CD1c-positive myeloid dendritic cell (primary cell): ENCODE measurements at regions not wholly inside any gene's neighbourhood (a gene's known extent, or its start where the extent isn't known, plus 50 kb on each side); places are given as distances from the start of the nearest gene placed in this dataset.

Experiments used
- DNase-seq: peaks from one replicate; pipeline ENCODE4 v3.0.0-alpha.2; 2016; ENCODE audit errors: extremely low spot score

DNA sequence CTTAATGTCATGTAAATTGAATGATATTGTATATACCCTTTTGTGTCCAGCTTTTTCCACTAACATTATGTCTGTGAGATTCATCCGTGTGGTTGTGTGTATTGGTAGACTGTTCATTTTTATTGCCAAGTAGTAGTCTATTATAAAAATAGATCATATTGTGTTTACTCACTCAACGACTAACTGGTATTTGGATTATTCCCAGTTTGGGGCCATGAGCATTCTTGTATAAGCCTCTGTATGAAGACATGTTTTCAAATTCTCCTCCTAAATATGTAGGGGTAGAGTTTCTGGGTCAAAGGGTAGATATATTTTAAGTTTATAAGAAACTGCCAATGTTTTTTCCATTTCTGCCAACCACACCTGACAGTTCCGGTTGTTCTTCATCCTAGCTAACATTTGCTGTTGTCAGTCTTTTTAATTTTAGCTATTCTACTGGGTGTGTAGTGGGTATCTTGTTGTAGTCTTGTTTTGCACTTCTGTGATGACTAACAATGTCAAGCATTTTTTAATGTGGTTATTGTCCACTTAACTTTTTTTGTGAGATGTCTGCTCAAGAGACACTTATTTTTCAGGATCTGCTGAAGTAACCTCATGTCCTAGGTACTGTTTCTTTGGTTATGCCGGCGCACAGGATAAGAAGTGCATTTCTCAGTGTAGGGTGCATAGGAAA lies 93.2 kb downstream of the DACT1 start:
- no peak for DNase-seq

DNA sequence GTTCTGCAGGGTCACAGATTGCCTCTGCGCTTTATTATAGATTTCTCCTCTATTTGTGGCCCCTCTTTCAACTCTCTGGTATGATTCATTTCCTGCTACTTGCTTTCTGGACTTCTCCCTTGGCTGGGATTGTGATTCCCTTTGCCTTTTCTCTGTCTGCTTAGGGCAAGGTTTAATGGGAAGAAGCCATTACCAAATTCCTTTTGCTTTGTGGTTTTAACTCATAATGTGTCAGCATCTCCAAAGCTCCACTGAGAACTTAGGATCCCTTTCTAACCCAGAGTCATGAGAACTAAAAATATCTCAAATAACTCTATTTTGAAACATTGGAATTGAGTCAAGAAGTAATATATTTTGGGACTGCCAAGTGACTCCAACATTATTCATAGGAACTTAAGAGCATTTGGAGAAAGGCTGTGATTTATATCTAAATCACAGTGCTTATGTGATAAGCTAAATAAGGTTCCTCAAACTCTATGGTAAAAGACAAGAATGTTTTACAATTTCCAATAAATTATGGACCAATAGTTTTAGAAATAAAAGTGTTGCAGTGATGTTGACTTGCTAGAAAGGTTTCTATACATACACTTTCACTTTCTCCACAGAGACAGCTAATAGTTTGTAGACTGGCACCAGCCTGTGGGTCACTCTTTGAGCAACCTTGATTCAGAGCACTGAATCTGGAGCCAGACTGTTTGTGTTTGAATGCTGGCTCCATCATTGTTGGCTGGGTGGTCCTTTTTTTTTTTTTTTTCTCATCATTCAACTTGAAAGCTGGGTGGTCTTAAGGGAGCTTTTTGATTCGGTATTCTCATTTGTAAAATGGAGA lies 93.9 kb downstream of the DACT1 start:
- DNase-seq: no peak

DNA sequence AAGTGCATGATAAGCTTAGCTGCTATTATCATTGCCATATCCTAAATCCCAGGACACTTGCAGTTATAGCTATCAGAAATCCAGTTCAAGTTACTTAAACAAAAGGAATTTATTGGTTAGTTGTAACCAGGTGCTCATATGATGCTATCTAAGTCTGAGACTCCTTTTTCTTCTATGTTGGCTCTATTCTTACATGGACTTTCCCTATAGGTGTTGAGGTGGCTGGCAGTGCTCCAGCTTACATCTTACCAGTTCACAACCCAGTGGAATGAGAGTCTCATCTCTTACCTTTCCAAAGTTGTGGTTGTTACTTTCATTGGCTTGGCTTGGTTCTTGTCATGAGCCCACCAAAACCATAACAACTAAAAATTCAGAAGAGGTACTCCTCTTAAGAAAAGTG lies 94.6 kb downstream of the DACT1 start:
- no peak for DNase-seq

DNA sequence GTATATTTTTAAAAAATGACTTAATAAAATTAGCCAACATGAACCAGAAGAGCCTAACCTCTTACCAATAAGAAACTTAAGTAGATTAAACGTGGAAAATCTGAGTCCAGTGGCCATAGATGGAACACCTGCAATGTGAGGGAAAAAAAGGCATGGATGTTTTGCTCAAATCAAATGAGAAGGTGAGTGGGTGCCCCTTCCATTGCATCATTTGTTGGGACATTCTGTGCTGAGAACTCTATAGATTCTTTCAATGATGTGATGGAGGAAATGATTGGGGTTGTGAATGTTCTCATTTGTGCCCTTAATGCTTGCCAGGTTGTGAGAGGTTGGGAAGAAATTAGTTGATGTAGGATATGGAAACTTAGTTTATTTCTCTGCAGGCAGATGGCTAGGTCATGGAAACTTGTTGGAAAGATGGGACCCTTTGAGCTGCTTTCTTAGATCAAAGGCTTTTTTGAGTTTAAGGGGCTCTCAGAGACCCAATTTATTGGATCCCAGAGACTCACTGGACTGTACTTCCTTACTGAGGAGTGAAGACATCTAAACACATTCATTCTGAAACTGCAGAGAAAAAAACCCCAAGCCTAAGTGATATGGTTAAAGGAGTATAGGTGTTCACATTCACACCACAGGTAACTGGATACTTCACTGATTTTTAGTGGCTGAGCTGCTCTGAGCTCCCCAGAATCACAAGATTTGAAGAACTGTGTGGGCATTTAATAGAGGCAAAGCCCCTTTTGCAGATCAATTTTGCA lies 95.9 kb downstream of the DACT1 start:
- no peak for DNase-seq

DNA sequence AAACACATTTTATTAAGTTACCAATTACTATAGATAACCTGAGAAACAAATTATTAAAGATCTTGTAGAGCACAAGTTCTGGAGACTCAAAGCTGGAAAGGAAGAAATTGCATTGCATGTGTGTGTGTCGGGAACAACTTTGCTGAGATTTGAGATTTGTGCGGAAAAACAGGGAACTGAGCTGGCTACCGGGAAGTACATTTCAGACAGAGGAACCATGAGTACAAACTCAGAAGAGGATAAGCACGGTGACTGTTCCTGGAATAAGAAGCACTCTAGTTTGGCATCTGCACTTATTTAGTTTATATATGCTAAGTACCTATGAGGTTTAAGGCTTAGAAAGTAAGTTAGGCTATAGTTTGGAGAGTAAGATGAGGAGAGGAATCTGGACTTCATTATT lies 97.8 kb downstream of the DACT1 start:
- peak; percentile 38 for DNase-seq

DNA sequence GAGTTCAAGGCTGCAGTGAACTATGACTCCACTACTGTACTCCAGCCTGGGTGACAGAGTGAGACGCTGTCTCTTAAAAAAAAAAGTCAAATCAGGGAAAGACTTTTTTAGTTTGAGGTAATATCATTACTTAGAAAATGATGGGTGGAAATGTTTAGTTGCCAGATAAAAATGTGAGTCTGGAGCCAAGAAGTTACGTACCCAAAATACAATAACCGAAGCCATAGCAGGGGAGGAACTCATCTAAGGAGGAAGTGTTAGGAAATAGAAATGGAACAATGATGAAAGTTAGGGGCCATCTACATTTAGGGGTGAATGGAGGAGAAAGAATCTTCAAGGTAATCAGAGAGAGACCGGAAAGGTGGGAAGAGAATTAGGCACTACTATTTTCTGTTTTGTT lies 98.8 kb downstream of the DACT1 start:
- no peak for DNase-seq

DNA sequence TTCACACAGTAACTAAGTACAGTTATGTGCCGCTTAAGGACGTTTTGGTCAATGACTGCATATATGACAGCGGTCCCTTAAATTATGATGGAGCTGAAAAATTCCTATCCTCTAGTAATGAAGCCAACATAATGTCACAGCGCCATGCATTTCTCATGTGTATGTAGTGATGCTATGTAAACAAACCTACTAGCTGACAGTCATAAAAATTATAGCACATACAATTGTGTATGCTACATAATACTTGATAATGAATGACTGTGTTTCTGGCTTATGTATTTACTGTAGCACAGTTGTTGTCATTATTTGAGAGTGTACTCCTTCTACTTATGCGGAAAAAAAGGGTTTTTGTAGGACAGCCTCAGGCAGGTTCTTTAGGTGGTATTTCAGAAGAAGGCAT lies 99.7 kb downstream of the DACT1 start:
- no peak for DNase-seq

DNA sequence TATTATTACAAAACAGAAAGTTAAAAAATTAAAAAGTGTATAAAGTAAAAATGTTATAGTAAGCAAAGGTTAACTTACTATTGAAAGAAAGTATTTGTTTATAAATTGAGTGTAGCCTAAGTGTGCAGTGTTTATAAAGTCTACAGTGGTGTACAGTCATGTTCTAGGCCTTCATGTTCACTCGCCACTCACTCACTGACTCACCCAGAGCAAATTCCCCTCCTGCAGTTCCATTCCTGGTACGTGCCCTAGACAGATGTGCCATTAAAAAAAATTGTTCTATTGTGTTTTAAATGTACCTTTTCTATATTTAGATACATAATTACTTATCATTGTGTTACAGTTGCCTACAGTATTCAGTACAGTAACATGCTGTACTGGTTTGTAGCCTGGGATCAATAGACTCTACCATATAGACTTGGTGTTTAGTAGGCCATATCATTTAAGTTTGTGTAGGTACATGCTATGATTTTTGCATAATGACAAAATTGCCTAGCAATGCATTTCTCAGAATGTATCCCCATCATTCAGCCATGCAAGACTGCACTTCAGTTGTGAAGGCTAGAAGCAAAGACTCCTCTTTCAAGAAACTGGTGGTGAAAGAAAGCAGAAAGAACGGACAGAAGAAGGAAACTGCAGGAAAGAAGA lies 100.6 kb downstream of the DACT1 start:
- no peak for DNase-seq

DNA sequence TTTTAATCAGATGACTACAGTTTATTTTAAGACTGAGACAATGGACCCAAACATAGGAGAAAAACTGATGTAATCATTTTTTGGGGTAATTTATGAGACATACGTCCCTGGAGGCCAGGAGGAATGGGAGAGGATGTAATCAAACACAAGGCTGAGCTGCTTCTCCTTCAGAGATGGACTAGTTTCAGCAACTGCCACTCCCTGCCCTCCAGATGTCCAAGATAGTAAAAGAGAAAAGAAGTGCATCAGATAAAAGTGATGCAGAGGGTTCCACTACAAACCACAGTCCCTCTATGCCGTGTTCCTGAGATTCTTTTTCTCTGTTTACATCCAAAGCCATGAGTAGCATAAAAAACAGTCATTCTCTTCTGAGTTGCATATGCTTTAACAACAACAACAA lies 101.1 kb downstream of the DACT1 start:
- DNase-seq: no peak

DNA sequence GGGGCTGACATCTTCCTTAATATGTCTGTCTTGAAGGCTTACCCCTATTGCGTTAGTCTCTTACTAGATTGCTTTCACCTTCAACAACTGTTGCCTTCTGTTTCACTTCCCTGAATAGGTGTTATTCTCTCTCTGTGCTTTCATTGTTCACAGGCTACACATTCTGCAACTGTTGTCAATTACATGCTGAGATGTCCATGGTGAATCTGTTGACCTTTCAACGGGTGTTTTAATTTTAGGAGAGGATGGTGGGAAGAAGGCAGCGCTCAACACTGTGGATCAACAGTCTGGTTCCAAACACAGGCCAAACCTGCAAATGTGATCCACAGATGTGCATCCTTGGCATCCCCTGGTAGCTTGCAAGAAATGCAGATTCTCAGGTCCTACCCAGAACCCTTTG lies 101.9 kb downstream of the DACT1 start:
- no peak for DNase-seq

DNA sequence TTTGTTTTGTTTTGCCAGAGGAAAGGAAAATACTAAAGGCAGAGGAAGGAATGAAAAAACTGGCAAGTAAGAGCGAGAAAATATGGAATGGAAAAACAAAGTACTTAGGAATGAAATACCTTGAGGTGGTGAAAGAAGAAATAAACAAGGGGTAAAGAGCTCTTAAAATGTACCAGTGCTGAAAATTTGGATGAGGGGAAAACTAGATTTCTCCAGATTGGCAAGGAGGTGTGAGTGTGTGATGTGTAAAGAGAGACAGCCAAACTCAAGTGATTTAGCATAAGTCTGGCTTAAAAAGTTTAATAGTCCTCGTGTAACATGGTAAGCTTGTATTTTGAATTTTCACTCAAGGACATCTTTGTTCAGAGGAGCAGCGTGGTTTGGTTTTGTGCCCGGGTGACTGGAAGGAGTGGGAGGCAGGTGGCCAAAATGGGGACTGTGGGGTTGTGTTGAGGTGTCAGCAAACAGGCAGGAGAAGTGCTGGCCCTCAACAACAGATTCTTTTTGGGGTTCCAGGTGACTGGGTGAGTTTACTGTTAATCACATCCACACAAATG lies 102.7 kb downstream of the DACT1 start:
- no peak for DNase-seq

DNA sequence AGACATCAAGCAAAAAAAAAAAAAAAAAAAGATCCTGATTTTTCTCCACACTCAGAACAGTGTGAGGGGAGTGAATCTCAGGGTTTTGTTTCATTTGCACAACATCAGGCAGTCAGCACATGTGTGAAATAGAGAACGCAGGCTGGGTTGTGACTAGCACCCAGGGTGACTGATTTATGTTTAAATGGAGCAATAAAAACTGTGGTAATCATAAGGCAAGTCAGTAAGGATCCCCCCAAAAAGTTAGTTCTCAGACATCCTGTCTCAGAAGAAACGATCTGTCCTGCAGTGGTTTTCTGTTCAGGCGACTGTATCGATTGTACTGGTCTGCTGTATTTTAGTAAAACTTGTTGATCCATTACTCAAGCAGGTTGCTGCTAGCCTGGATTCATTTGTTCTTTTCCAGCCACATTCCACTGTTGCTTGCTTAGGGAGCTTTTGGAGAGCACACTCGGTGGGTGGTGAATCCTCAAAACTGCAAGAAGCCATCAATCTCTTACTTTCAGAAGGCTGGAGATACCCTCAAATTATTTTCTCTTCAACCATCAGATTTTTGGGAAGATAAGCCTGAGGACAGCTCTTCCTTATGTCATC lies 107.1 kb downstream of the DACT1 start:
- DNase-seq: no peak

DNA sequence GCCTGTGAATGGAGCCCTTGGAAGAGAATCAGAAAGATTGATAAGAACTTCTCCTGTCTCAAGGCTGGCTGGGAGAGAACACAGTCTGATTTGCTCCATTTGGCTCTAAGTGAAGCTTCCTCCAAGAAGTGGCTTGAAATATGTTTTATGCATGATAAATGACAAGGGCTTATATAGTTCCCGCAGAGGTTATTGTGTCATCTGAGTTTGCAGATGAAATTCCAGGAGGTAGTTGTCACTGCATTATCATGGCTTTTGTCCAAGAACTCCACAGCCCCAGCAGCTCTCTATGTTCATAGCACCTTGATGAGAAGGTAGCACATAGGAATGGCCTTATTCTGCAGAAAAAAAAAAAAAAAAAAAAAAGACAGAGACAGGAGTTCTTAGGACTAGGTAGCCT lies 108.5 kb downstream of the DACT1 start:
- no peak for DNase-seq

DNA sequence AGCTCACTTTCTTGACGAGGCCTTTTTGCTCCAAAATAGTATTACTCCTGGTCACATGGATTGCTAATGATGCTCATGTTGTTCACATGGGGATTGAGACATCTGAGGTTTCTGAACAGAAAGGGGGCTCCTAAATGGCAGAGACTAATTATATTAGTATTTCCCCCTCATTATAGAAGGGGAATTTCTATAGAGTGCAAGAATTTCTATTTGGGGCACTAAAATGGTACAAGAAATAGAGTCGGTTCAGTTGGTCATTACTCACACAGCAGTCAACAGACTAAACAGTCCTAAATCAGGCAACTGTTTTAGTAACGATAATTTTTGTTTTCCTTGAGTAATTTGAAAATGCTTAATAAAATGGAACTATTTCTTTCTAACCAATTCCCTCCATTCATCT lies 108.9 kb downstream of the DACT1 start:
- DNase-seq: no peak

DNA sequence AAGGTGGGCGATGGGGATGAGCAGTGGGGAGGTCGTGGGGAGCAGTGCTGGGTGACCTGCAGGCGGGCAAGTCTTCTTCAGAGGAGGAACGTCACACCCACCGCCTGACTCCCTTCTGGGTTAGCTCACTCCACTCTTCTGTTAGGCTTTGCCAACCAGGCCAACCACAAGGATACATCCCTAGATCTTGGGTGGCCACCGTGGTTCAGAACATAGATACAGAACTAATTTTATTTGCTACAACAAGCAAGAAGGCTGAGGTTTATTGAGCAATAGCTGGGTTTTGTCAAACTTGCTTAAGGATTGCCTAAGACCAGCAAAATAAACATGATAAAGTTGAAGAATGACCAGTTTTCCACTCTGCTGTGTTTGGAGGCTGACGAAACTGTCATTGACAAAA lies 109.4 kb downstream of the DACT1 start:
- peak; percentile 75 for DNase-seq

DNA sequence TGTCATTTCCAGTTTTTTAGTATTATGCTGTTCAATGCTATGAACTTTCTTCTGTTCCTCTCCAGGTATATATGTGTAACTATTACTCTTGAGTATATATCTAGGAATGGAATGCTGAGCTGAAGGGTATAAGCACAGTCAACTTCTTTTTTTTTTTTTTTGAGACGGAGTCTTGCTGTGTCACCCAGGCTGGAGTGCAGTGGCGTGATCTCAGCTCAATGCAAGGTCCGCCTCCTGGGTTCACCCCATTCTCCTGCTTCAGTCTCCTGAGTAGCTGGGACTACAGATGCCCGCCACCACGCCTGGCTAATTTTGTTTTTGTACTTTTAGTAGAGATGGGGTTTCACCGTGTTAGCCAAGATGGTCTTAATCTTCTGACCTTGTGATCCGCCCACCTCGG lies 110.5 kb downstream of the DACT1 start:
- peak; percentile 20 for DNase-seq

DNA sequence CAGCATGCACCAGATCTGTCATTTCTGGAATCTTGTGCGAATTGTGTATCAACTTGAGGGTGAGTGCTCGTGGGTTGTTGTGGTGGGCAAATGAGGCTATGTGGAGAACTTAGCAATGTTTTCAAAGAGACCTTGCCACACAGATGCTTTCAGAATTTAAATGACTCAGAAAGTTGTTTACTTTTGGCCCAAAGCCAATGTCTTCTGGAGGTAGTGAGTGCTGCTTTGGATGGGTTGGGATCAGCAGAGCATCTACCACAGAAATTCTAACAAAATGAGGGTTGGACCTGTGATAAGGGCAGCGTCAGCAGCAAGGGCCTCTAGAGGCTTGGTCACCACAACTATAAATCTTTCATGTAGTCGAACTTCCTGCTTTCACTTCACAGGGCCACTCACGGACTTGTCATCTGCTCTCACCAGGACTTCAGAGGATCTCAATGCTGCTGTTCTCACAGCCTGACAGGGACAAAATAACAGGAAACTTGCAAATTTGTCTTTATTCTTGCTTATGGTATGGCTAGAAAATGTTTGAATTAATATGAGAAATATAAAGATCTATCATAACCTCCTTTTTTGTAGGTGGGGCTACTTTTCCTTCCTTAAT lies 111.4 kb downstream of the DACT1 start:
- peak; percentile 75 for DNase-seq

DNA sequence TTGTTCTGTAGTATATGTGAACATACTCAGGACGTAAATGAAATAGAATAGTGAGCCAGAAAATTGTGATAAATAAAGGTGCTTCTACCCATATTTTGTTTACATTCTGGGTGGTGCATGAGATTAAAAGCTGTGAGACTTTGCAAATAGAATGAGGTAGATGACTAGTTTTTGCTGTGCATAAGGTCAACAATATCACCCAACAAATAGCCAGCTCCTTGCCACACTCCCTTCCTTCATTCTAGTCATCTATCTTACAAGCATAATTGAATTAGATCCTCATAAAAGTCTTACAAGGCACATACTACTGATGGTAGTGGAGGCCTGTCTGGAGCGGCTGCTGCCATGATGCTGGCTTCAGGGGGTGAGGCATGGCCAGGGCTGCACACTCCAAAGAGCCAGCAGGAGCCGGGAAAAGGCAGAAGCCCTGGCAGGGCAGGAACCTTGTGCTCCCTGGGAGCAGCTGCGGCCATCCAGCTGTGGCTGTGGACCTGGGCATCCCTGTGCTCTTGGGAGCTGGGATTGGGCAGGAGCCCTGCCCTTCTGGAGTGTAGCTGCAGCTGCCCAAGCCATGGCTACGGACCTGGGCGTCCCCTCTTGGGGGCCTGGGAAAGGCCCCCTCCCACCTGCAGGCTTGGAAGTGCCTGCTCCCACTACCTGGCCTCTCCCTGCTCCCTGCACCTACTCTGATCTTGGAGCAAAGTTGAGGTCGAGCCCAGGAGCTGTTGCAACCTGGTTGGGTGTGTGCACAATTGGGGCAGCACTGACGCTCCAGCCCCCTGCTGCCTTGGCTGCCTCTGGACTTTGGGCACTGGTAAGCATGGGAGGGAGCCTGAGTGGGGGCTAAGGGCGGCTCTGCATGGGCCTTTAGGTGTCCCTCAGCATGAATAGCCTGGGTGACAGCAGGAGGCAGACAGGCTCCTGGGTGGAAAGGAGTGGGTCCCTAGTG lies 112.8 kb downstream of the DACT1 start:
- DNase-seq: no peak

DNA sequence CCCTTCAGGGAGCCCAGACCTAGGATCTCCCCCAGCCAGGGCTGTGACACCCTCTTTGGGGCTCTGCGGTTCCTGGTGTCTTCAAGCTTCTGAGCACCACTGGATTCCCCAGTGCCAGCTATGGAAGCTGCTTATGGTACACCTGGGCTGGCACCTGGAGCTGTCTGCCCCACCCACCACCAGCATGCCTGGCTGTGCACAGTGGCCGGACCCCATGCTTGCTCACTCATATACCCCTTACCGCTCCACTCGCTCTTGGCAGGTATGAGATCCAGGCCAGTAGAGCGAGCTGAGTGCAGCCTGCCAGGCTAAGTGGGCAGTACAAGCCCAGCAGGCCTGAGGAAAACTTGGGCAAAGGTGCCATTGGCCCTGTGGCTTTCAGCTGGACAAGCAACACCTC lies 114.0 kb downstream of the DACT1 start:
- DNase-seq: no peak

DNA sequence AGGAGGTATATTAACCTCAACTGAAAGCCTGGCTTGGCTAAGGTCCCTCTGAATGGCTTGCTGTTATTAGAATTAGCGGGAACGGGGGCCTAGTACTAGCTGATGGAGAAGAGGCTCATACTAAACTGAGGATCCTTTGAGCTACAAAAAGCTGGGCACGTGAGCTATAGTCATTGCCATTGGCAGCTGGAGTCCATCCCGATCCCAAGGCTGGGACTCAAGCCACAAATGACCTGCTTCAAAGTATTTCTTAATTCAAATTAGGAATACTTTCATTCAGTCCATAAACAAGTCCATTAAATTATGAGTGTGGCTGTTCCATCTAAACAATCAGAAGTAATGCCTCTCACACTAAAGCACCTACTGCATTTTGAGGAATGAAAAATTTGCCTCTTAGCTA lies 114.5 kb downstream of the DACT1 start:
- no peak for DNase-seq
